Peyer's patch (tissue), 4 donors: ENCODE measurements at regions not wholly inside any gene's neighbourhood (a gene's known extent, or its start where the extent isn't known, plus 50 kb on each side); places are given as distances from the start of the nearest gene placed in this dataset.

Source experiments
- DNase-seq, 3 donors: peaks; one replicate each; pipeline ENCODE4 v3.0.0-alpha.2; 2017 to 2019
- H3K27ac ChIP-seq, 4 donors: fragments of 200-600 bp; sonication (generic); one replicate each; pipeline ENCODE4 v1.5.1; 2016 to 2019
- H3K27me3 ChIP-seq, 2 donors: fragments of 200-600 bp; sonication (generic); one replicate each; pipeline ENCODE4 v1.5.1; 2019
- H3K36me3 ChIP-seq, 3 donors: fragments of 200-600 bp; sonication (generic); one replicate each; pipeline ENCODE4 v1.5.1; 2016 to 2019
- H3K4me1 ChIP-seq, 4 donors: fragments of 200-600 bp; sonication (generic); one replicate each; pipeline ENCODE4 v1.5.1; 2016 to 2019
- H3K4me3 ChIP-seq, 4 donors: fragments of 200-600 bp; sonication (generic); 1 replicate in 3 of 4; 2 replicates in 1 of 4; pipeline ENCODE4 v1.5.1; 2016 to 2019; ENCODE audit warnings: mild to moderate bottlenecking in 1 of 4
- H3K9me3 ChIP-seq, 4 donors: fragments of 200-600 bp; sonication (generic); one replicate each; pipeline ENCODE4 v1.5.1; 2016 to 2019; ENCODE audit warnings: mild to moderate bottlenecking in 1 of 4
- POLR2A ChIP-seq, 2 donors: fragments of 450-650 bp; IDR thresholded peaks; one replicate each; pipeline ENCODE4 v1.5.1; 2017; ENCODE audit warnings: antibody characterized with exemption in 2 of 2, mild to moderate bottlenecking in 2 of 2, moderate library complexity in 2 of 2
- TF ChIP-seq, protein P1 (sequence below), 6 experiments: fragments of 450-650 bp in 4 of 6; fragments of 200-600 bp in 2 of 6; sonication (generic) in 1 of 6; IDR thresholded peaks; one replicate each; pipeline ENCODE4 v1.5.1; 2017 to 2019; ENCODE audit warnings: antibody characterized with exemption in 6 of 6, mild to moderate bottlenecking in 3 of 6, moderate library complexity in 1 of 6

DNA sequence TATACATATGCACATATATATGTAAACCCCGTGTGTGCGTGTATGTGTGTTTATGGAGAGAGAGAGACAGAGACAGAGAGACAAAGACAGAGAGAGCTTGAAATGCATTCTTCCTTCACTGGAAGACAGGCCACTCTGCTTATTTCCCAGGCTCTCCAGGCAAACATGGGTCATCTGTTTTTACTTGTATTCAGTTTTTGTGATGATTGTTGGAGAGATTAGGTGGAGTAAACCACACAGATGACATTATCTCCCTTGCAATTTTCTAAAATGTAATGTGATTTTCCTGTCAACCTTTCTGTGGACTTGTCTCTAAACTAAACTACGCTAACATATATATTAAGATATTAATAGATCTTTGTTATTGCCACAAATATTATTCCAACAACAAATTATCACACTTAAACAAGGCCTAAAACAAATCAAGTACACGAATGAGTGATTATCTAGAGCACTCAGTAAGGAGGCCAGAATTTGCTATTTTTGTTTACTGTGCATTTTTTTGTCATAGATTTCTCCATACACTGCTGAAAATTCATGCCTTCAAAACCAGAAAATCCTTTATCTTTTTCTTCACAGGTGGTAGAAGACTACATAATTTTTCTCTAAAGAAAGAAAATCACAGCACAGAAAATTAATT is 251.8 kb upstream of the SLIT2 start:
- no peak overlapping the region for H3K4me3 ChIP-seq
- H3K36me3 ChIP-seq: no peaks in the 10 kb centered on the region
- H3K4me1 ChIP-seq: no peaks in the 10 kb centered on the region
- no peaks in the 10 kb centered on the region for H3K9me3 ChIP-seq
- no peak for DNase-seq
- no peaks in the 10 kb centered on the region for H3K27me3 ChIP-seq
- H3K27ac ChIP-seq: no peak overlapping the region
- no peak for TF ChIP-seq POLR2A (IDR thresholded peaks at IDR 0.05)
- TF ChIP-seq, protein P1, sequence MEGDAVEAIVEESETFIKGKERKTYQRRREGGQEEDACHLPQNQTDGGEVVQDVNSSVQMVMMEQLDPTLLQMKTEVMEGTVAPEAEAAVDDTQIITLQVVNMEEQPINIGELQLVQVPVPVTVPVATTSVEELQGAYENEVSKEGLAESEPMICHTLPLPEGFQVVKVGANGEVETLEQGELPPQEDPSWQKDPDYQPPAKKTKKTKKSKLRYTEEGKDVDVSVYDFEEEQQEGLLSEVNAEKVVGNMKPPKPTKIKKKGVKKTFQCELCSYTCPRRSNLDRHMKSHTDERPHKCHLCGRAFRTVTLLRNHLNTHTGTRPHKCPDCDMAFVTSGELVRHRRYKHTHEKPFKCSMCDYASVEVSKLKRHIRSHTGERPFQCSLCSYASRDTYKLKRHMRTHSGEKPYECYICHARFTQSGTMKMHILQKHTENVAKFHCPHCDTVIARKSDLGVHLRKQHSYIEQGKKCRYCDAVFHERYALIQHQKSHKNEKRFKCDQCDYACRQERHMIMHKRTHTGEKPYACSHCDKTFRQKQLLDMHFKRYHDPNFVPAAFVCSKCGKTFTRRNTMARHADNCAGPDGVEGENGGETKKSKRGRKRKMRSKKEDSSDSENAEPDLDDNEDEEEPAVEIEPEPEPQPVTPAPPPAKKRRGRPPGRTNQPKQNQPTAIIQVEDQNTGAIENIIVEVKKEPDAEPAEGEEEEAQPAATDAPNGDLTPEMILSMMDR (IDR thresholded peaks at IDR 0.05): no peak

DNA sequence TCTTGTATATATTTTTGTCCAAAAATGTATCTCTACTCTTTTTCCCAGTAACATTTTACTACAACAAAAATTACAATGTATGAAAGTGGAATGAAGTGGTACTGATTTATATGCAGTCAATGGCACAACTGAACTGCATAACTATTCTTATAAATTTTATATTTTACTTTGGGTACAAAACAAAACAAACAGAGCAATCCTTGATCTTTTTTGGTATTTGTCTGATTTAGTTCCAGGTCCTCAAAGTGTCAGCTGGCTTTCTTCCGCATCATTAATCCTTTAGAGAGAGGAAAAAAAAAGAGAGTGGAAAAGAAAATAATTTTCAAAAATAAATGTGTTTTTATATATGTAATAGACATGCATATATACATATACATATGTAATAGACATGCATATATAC is 252.4 kb upstream of the SLIT2 start:
- no peak overlapping the region for H3K4me3 ChIP-seq
- TF ChIP-seq, protein P1 (IDR thresholded peaks at IDR 0.05): no peak
- no peak for TF ChIP-seq POLR2A (IDR thresholded peaks at IDR 0.05)
- H3K27ac ChIP-seq: no peak overlapping the region
- H3K4me1 ChIP-seq: no peaks in the 10 kb centered on the region
- H3K27me3 ChIP-seq: no peaks in the 10 kb centered on the region
- no peaks in the 10 kb centered on the region for H3K9me3 ChIP-seq
- no peak for DNase-seq
- H3K36me3 ChIP-seq: no peaks in the 10 kb centered on the region

DNA sequence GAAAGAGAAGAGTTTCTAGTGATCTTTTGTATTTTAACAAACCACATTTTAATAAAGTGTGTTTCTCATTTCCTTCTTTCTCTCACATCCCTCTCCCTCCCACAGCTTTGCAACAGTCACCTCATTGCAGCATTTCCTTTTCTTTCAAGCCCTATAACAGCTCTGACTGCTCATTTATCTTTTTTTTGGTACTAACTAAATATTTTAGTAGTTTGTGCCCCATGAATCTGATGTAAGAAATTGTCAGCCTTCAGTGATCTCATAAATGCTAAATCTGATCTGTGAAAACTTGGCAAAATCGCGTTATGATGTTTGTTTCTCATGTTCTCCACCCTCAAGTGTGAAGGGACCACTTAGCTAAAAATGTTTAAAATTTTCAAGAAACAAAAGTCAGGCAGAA is 258.5 kb upstream of the SLIT2 start:
- no peak overlapping the region for H3K4me3 ChIP-seq
- DNase-seq: no peak
- no peak overlapping the region for H3K27ac ChIP-seq
- H3K27me3 ChIP-seq: no peaks in the 10 kb centered on the region
- H3K36me3 ChIP-seq: no peaks in the 10 kb centered on the region
- H3K9me3 ChIP-seq: no peaks in the 10 kb centered on the region
- TF ChIP-seq, protein P1 (IDR thresholded peaks at IDR 0.05): no peak
- no peak for TF ChIP-seq POLR2A (IDR thresholded peaks at IDR 0.05)
- H3K4me1 ChIP-seq: no peaks in the 10 kb centered on the region

DNA sequence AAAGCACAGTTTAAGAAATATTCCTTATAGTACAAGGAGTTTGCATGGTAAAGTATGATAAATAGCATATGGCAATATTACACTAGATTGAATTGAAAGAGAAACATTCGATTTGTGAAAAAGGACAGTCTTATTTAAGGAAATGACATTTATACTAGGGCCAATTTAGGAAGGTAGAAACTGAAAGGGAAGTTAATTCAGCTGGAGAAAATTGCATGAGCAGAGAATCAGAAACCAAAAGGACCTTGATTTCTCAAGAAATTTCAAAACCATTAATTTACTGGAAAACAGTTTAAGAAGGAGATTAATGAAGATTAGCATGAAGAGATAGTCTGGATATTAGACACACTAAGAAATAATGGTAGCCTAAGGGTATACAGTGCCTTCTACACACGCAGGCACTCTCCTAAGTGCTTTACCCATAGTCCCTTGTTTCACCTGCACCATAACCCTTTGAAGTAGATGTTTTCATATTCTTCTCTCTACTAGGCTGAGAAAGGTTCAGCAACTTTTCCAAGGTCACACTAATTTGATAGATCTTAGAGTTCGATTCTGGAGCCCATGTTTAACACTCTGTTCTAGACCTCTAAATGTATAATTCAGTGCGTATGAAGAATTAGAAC is 259.1 kb upstream of the SLIT2 start:
- H3K27me3 ChIP-seq: no peaks in the 10 kb centered on the region
- no peaks in the 10 kb centered on the region for H3K9me3 ChIP-seq
- H3K4me3 ChIP-seq: no peak overlapping the region
- no peak overlapping the region for H3K27ac ChIP-seq
- DNase-seq: no peak
- no peaks in the 10 kb centered on the region for H3K4me1 ChIP-seq
- no peaks in the 10 kb centered on the region for H3K36me3 ChIP-seq
- TF ChIP-seq, protein P1 (IDR thresholded peaks at IDR 0.05): no peak
- no peak for TF ChIP-seq POLR2A (IDR thresholded peaks at IDR 0.05)

DNA sequence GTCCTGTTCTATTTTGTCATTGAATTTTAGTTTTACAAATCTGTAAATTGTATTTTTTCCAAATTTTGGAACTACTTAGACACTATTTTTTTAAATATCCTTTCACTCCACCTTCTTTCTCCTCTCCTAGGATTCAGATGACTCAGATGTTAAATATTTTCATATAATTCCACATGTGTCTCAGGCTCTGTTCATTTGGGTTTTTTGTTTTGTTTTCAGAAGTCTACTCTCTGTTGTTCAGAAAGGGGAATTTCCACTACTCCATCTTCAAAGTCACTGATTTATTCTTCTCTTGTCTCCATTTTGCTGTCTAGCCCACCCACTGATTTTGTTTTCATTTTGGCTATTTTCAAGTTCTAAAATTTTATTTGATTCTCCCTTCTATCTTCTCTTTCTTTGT is 264.0 kb upstream of the SLIT2 start:
- no peak for TF ChIP-seq POLR2A (IDR thresholded peaks at IDR 0.05)
- TF ChIP-seq, protein P1 (IDR thresholded peaks at IDR 0.05): no peak
- no peaks in the 10 kb centered on the region for H3K27me3 ChIP-seq
- no peaks in the 10 kb centered on the region for H3K9me3 ChIP-seq
- no peak overlapping the region for H3K4me3 ChIP-seq
- DNase-seq: no peak
- no peaks in the 10 kb centered on the region for H3K4me1 ChIP-seq
- no peaks in the 10 kb centered on the region for H3K36me3 ChIP-seq
- no peak overlapping the region for H3K27ac ChIP-seq
